ENCODE measurements at regions not wholly inside any gene's neighbourhood (a gene's known extent, or its start where the extent isn't known, plus 50 kb on each side); places are given as distances from the start of the nearest gene placed in this dataset.

- no peak for DNase-seq (ENCODE audit: low read depth in 2 of 2)
Measured at GRCh38 chr3:124535306-124535705, 194.9 kb upstream of the UMPS start.

- DNase-seq (ENCODE audit: low read depth in 2 of 2) = no peak
Measured at GRCh38 chr3:124540550-124541211, 189.6 kb upstream of the UMPS start.

GRCh38 chr3:124542214-124542869 is 187.9 kb upstream of the UMPS start:
- no peak for DNase-seq (ENCODE audit: low read depth in 2 of 2)

- no peak for DNase-seq (ENCODE audit: low read depth in 2 of 2)
Measured at GRCh38 chr3:124545891-124546290, 184.4 kb upstream of the UMPS start.

GRCh38 chr3:124552224-124552623 is 178.0 kb upstream of the UMPS start:
- DNase-seq (ENCODE audit: low read depth in 2 of 2) = no peak

GRCh38 chr3:124553178-124553577 is 177.1 kb upstream of the UMPS start:
- no peak for DNase-seq (ENCODE audit: low read depth in 2 of 2)

- DNase-seq (ENCODE audit: low read depth in 2 of 2) = no peak
Measured at GRCh38 chr3:124556636-124557035, 173.6 kb upstream of the UMPS start.

- no peak for DNase-seq (ENCODE audit: low read depth in 2 of 2)
Measured at GRCh38 chr3:124557433-124558232, 172.6 kb upstream of the UMPS start.

GRCh38 chr3:124558991-124559845 is 171.0 kb upstream of the UMPS start:
- no peak for DNase-seq (ENCODE audit: low read depth in 2 of 2)

GRCh38 chr3:124559846-124560574 is 170.2 kb upstream of the UMPS start:
- peak in 1 of 2 donors; percentile 32 for DNase-seq (ENCODE audit: low read depth in 2 of 2)

- DNase-seq (ENCODE audit: low read depth in 2 of 2) = no peak
Measured at GRCh38 chr3:124560666-124561215, 169.5 kb upstream of the UMPS start.

GRCh38 chr3:124562769-124563168 is 167.5 kb upstream of the UMPS start:
- no peak for DNase-seq (ENCODE audit: low read depth in 2 of 2)

- DNase-seq (ENCODE audit: low read depth in 2 of 2) = no peak
Measured at GRCh38 chr3:124563376-124563775, 166.9 kb upstream of the UMPS start.

- no peak for DNase-seq (ENCODE audit: low read depth in 2 of 2)
Measured at GRCh38 chr3:124565013-124565412, 165.2 kb upstream of the UMPS start.

- DNase-seq (ENCODE audit: low read depth in 2 of 2) = no peak
Measured at GRCh38 chr3:124565551-124565950, 164.7 kb upstream of the UMPS start.

- no peak for DNase-seq (ENCODE audit: low read depth in 2 of 2)
Measured at GRCh38 chr3:124566701-124567100, 163.6 kb upstream of the UMPS start.

GRCh38 chr3:124567179-124567578 is 163.1 kb upstream of the UMPS start:
- DNase-seq (ENCODE audit: low read depth in 2 of 2) = no peak

- DNase-seq (ENCODE audit: low read depth in 2 of 2) = no peak
Measured at GRCh38 chr3:124569761-124570160, 160.5 kb upstream of the UMPS start.

- DNase-seq (ENCODE audit: low read depth in 2 of 2) = no peak
Measured at GRCh38 chr3:124570232-124570631, 160.0 kb upstream of the UMPS start.

GRCh38 chr3:124572851-124573405 is 157.3 kb upstream of the UMPS start:
- DNase-seq (ENCODE audit: low read depth in 2 of 2) = no peak

GRCh38 chr3:124574012-124574411 is 156.2 kb upstream of the UMPS start:
- no peak for DNase-seq (ENCODE audit: low read depth in 2 of 2)

Data from stimulated activated CD8-positive, alpha-beta memory T cell treated with anti-CD3 and anti-CD28 coated beads, Interleukin-15, amount 100 ng/mL, for 4 hours (primary cell).